ENCODE measurements at regions not wholly inside any gene's neighbourhood (a gene's known extent, or its start where the extent isn't known, plus 50 kb on each side); places are given as distances from the start of the nearest gene placed in this dataset.
"Not testable (repeated sequence)": the region's sequence is repeated elsewhere in the genome, so short reads cannot be mapped to it uniquely, and the experiment has no call there.

- Histone ChIP-seq H3K27ac (ENCODE audit: low read depth in 2 of 2, low read length in 1 of 2) (no peak overlapping the region), H3K27me3 (ENCODE audit: control insufficient read depth in 1 of 2, insufficient read depth in 2 of 2, low read length in 2 of 2) (peaks cover 0 to 3% of the 10 kb centered on the region in 2 donors), H3K4me3 (ENCODE audit: low read depth in 1 of 2, low read length in 2 of 2) (no peak overlapping the region), H3K4me1 (ENCODE audit: control insufficient read depth in 2 of 2, insufficient read depth in 2 of 2, low read length in 1 of 2) (no peaks in the 10 kb centered on the region), H3K36me3 (ENCODE audit: control insufficient read depth in 2 of 2, insufficient read depth in 2 of 2, low read length in 1 of 2) (no peaks in the 10 kb centered on the region), H3K9me3 (ENCODE audit: control insufficient read depth in 2 of 2, insufficient read depth in 1 of 2, low read depth in 1 of 2, low read length in 1 of 2) (no peaks in the 10 kb centered on the region)
- WGBS, 2 donors: 88 to 93% methylated on average over 4 of the region's 4 CpGs
Observed at GRCh38 chr2:88892788-88893187, 201.3 kb downstream of the RPIA start.

GRCh38 chr2:88896971-88897370, 205.5 kb downstream of the RPIA start:
- H3K4me3 ChIP-seq (ENCODE audit: low read depth in 1 of 2, low read length in 2 of 2): no peak overlapping the region
- H3K27ac ChIP-seq (ENCODE audit: low read depth in 2 of 2, low read length in 1 of 2): no peak overlapping the region
- H3K9me3 ChIP-seq (ENCODE audit: control insufficient read depth in 2 of 2, insufficient read depth in 1 of 2, low read depth in 1 of 2, low read length in 1 of 2): no peaks in the 10 kb centered on the region
- 30 to 58% methylated on average over 1 of the region's 1 CpG for WGBS, 2 donors
- peaks cover 0 to 3% of the 10 kb centered on the region in 2 donors for H3K27me3 ChIP-seq (ENCODE audit: control insufficient read depth in 1 of 2, insufficient read depth in 2 of 2, low read length in 2 of 2)
- H3K36me3 ChIP-seq (ENCODE audit: control insufficient read depth in 2 of 2, insufficient read depth in 2 of 2, low read length in 1 of 2): no peaks in the 10 kb centered on the region
- no peaks in the 10 kb centered on the region for H3K4me1 ChIP-seq (ENCODE audit: control insufficient read depth in 2 of 2, insufficient read depth in 2 of 2, low read length in 1 of 2)

DNA sequence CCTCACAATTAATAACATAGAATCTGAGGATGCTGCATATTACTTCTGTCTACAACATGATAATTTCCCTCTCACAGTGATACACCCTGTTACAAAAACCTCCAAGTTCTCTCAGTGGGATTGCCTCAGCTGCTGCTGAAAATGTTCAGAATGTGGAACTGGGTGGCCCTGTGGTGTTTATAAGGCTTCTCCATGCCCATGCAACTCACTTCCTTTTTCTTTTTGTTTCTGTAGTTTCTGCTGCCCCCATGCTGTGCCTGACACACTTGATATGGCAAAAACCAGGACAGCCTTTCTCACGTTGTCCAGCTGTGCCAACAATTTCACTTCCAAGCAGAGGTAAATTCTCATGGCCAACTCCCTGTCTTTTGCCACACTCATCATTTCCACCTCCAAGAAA, 206.2 kb downstream of the RPIA start:
- Histone ChIP-seq H3K4me1 (ENCODE audit: control insufficient read depth in 2 of 2, insufficient read depth in 2 of 2, low read length in 1 of 2) (no peaks in the 10 kb centered on the region), H3K27ac (ENCODE audit: low read depth in 2 of 2, low read length in 1 of 2) (no peak overlapping the region), H3K9me3 (ENCODE audit: control insufficient read depth in 2 of 2, insufficient read depth in 1 of 2, low read depth in 1 of 2, low read length in 1 of 2) (no peaks in the 10 kb centered on the region), H3K4me3 (ENCODE audit: low read depth in 1 of 2, low read length in 2 of 2) (no peak overlapping the region), H3K27me3 (ENCODE audit: control insufficient read depth in 1 of 2, insufficient read depth in 2 of 2, low read length in 2 of 2) (peaks cover 0 to 2% of the 10 kb centered on the region in 2 donors), H3K36me3 (ENCODE audit: control insufficient read depth in 2 of 2, insufficient read depth in 2 of 2, low read length in 1 of 2) (no peaks in the 10 kb centered on the region)
- 19 to 26% methylated on average over 1 of the region's 1 CpG for WGBS, 2 donors

GRCh38 chr2:88903749-88904353, 212.4 kb downstream of the RPIA start:
- Histone ChIP-seq H3K27ac (ENCODE audit: low read depth in 2 of 2, low read length in 1 of 2) (no peak overlapping the region), H3K4me1 (ENCODE audit: control insufficient read depth in 2 of 2, insufficient read depth in 2 of 2, low read length in 1 of 2) (no peaks in the 10 kb centered on the region), H3K27me3 (ENCODE audit: control insufficient read depth in 1 of 2, insufficient read depth in 2 of 2, low read length in 2 of 2) (no peaks in the 10 kb centered on the region), H3K9me3 (ENCODE audit: control insufficient read depth in 2 of 2, insufficient read depth in 1 of 2, low read depth in 1 of 2, low read length in 1 of 2) (no peaks in the 10 kb centered on the region), H3K36me3 (ENCODE audit: control insufficient read depth in 2 of 2, insufficient read depth in 2 of 2, low read length in 1 of 2) (no peaks in the 10 kb centered on the region), H3K4me3 (ENCODE audit: low read depth in 1 of 2, low read length in 2 of 2) (no peak overlapping the region)
- WGBS, 2 donors: 7 to 13% methylated on average over 2 of the region's 2 CpGs

- no peaks in the 10 kb centered on the region for H3K36me3 ChIP-seq (ENCODE audit: control insufficient read depth in 2 of 2, insufficient read depth in 2 of 2, low read length in 1 of 2)
- no peak overlapping the region for H3K4me3 ChIP-seq (ENCODE audit: low read depth in 1 of 2, low read length in 2 of 2)
- no peaks in the 10 kb centered on the region for H3K27me3 ChIP-seq (ENCODE audit: control insufficient read depth in 1 of 2, insufficient read depth in 2 of 2, low read length in 2 of 2)
- no peaks in the 10 kb centered on the region for H3K9me3 ChIP-seq (ENCODE audit: control insufficient read depth in 2 of 2, insufficient read depth in 1 of 2, low read depth in 1 of 2, low read length in 1 of 2)
- H3K27ac ChIP-seq (ENCODE audit: low read depth in 2 of 2, low read length in 1 of 2): no peak overlapping the region
- H3K4me1 ChIP-seq (ENCODE audit: control insufficient read depth in 2 of 2, insufficient read depth in 2 of 2, low read length in 1 of 2): no peaks in the 10 kb centered on the region
Observed at GRCh38 chr2:88913280-88913679, 221.8 kb downstream of the RPIA start.

- Histone ChIP-seq H3K4me1 (ENCODE audit: control insufficient read depth in 2 of 2, insufficient read depth in 2 of 2, low read length in 1 of 2) (no peaks in the 10 kb centered on the region), H3K36me3 (ENCODE audit: control insufficient read depth in 2 of 2, insufficient read depth in 2 of 2, low read length in 1 of 2) (no peaks in the 10 kb centered on the region), H3K27me3 (ENCODE audit: control insufficient read depth in 1 of 2, insufficient read depth in 2 of 2, low read length in 2 of 2) (no peaks in the 10 kb centered on the region), H3K27ac (ENCODE audit: low read depth in 2 of 2, low read length in 1 of 2) (no peak overlapping the region), H3K9me3 (ENCODE audit: control insufficient read depth in 2 of 2, insufficient read depth in 1 of 2, low read depth in 1 of 2, low read length in 1 of 2) (no peaks in the 10 kb centered on the region), H3K4me3 (ENCODE audit: low read depth in 1 of 2, low read length in 2 of 2) (no peak overlapping the region)
- 63 to 65% methylated on average over 7 of the region's 7 CpGs for WGBS, 2 donors
Observed at GRCh38 chr2:88919087-88919738, 227.7 kb downstream of the RPIA start.

DNA sequence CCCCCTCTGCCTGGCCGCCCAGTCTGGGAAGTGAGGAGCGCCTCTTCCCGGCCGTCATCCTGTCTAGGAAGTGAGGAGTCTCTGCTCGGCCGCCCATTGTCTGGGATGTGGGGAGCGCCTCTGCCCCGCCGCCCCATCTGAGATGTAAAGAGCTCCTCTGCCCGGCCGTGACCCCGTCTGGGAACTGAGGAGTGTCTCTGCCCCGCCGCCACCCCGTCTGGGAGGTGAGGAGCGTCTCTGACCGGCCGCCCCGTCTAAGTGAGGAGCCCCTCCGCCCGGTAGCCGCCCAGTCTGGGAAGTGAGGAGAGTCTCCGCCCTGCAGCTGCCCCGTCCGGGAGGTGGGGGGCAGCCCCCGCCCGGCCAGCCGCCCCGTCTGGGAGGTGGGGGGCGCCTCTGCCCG, 228.9 kb downstream of the RPIA start:
- H3K9me3 ChIP-seq (ENCODE audit: control insufficient read depth in 2 of 2, insufficient read depth in 1 of 2, low read depth in 1 of 2, low read length in 1 of 2); H3K27ac ChIP-seq (ENCODE audit: low read depth in 2 of 2, low read length in 1 of 2); H3K4me1 ChIP-seq (ENCODE audit: control insufficient read depth in 2 of 2, insufficient read depth in 2 of 2, low read length in 1 of 2); H3K36me3 ChIP-seq (ENCODE audit: control insufficient read depth in 2 of 2, insufficient read depth in 2 of 2, low read length in 1 of 2); H3K4me3 ChIP-seq (ENCODE audit: low read depth in 1 of 2, low read length in 2 of 2); H3K27me3 ChIP-seq (ENCODE audit: control insufficient read depth in 1 of 2, insufficient read depth in 2 of 2, low read length in 2 of 2): not testable (repeated sequence)
- 88 to 93% methylated on average over 26 to 31 of the region's 31 CpGs for WGBS, 2 donors

DNA sequence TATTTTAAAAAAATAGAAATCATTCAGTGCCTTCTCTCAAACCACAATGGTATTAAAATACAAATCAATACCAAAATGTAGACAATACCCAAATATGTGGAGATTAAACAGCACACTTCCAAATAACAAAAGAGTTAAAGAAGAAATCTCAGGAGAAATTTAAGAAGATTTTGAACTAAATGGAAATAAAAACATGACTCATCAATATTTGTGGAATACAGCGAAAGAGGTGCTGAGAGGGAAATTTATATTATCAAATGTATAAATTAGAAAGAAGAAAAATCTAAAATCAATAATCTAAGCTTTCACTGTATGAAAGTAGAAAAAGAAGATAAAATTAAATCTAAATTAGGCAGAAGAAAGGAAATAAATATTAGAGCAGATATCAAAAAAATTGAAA, 233.1 kb downstream of the RPIA start:
- Histone ChIP-seq H3K4me3 (ENCODE audit: low read depth in 1 of 2, low read length in 2 of 2) (no peak overlapping the region), H3K4me1 (ENCODE audit: control insufficient read depth in 2 of 2, insufficient read depth in 2 of 2, low read length in 1 of 2) (no peaks in the 10 kb centered on the region), H3K27me3 (ENCODE audit: control insufficient read depth in 1 of 2, insufficient read depth in 2 of 2, low read length in 2 of 2) (no peaks in the 10 kb centered on the region), H3K36me3 (ENCODE audit: control insufficient read depth in 2 of 2, insufficient read depth in 2 of 2, low read length in 1 of 2) (no peaks in the 10 kb centered on the region), H3K27ac (ENCODE audit: low read depth in 2 of 2, low read length in 1 of 2) (no peak overlapping the region), H3K9me3 (ENCODE audit: control insufficient read depth in 2 of 2, insufficient read depth in 1 of 2, low read depth in 1 of 2, low read length in 1 of 2) (no peaks in the 10 kb centered on the region)
- WGBS, 2 donors: 92 to 94% methylated on average over 1 of the region's 1 CpG

DNA sequence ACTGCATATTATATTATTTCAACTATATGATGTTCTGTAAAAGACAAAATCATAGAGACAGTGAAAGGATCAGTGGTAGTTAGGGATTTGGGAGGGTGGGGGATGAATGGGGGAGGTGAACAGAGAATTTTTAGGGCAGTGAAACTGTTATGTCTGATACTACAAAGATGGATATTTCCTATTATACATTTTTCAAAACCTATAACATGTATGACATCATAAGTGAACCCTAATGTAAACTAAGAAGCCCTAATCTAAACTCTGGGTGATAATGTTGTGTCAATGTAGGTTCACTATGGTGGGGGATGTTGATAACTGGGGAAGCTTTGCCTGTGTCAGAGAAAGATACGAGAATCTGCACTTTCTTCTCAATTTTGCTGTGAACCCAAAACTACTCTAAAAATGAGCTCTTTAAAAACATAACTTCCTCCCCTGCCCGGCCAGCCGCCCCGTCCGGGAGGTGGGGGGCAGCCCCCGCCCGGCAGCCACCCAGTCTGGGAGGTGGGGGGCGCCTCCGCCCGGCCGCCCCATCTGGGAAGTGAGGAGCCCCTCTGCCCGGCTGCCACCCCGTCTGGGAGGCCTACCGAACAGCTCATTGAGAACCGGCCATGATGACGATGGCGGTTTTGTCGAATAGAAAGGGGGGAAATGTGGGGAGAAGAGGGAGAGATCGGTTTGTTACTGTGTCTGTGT, 234.4 kb downstream of the RPIA start:
- Histone ChIP-seq H3K4me3 (ENCODE audit: low read depth in 1 of 2, low read length in 2 of 2) (no peak overlapping the region), H3K9me3 (ENCODE audit: control insufficient read depth in 2 of 2, insufficient read depth in 1 of 2, low read depth in 1 of 2, low read length in 1 of 2) (no peaks in the 10 kb centered on the region), H3K4me1 (ENCODE audit: control insufficient read depth in 2 of 2, insufficient read depth in 2 of 2, low read length in 1 of 2) (no peaks in the 10 kb centered on the region), H3K27ac (ENCODE audit: low read depth in 2 of 2, low read length in 1 of 2) (no peak overlapping the region), H3K27me3 (ENCODE audit: control insufficient read depth in 1 of 2, insufficient read depth in 2 of 2, low read length in 2 of 2) (no peaks in the 10 kb centered on the region), H3K36me3 (ENCODE audit: control insufficient read depth in 2 of 2, insufficient read depth in 2 of 2, low read length in 1 of 2) (no peaks in the 10 kb centered on the region)
- WGBS, 2 donors: 88 to 95% methylated on average over 13 to 19 of the region's 19 CpGs

DNA sequence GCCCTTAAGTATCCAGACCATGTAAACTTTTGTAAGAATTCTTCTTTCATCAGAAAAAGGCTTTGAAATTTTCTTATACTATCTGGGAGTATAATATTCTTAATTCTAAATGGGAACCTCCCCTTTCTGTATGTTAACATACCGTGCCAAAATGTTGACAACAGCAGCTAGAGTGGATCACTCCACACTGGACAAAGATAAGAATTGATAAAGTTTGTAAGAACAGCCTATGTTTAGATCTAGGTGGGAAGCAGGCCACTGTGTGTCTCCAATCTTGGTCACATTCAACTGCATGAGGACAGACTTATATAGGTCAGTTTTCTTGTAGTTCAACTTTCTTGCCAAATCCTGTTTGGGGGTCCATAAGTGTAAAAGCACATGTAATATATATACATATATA, 235.7 kb downstream of the RPIA start:
- no peak overlapping the region for H3K27ac ChIP-seq (ENCODE audit: low read depth in 2 of 2, low read length in 1 of 2)
- H3K4me3 ChIP-seq (ENCODE audit: low read depth in 1 of 2, low read length in 2 of 2): no peak overlapping the region
- no peaks in the 10 kb centered on the region for H3K4me1 ChIP-seq (ENCODE audit: control insufficient read depth in 2 of 2, insufficient read depth in 2 of 2, low read length in 1 of 2)
- no peaks in the 10 kb centered on the region for H3K9me3 ChIP-seq (ENCODE audit: control insufficient read depth in 2 of 2, insufficient read depth in 1 of 2, low read depth in 1 of 2, low read length in 1 of 2)
- H3K36me3 ChIP-seq (ENCODE audit: control insufficient read depth in 2 of 2, insufficient read depth in 2 of 2, low read length in 1 of 2): no peaks in the 10 kb centered on the region
- H3K27me3 ChIP-seq (ENCODE audit: control insufficient read depth in 1 of 2, insufficient read depth in 2 of 2, low read length in 2 of 2): no peaks in the 10 kb centered on the region
- WGBS, 2 donors: 41 to 43% methylated on average over 1 of the region's 1 CpG
